Activated CD8-positive, alpha-beta T cell treated with anti-CD3 and anti-CD28 coated beads for 36 hours (primary cell): ENCODE measurements at regions not wholly inside any gene's neighbourhood (a gene's known extent, or its start where the extent isn't known, plus 50 kb on each side); places are given as distances from the start of the nearest gene placed in this dataset.

Experiments used
- ATAC-seq: fragments of 200-7000 bp; cut with Tn5 transposase; one replicate; pipeline ENCODE4 v1.10.0; 2021; ENCODE audit warnings: mild to moderate bottlenecking, moderate library complexity
- CTCF ChIA-PET: fragments of 350-600 bp; sonication (Branson Sonifier 250); formaldehyde crosslinking; loops from one replicate; lab custom pipeline; 2021; ENCODE audit warnings: antibody characterized with exemption; lab: Charles Lee
- POLR2A ChIA-PET: fragments of 350-600 bp; sonication (Branson Sonifier 250); formaldehyde crosslinking; loops from one replicate; lab custom pipeline; 2021; ENCODE audit warnings: antibody characterized with exemption; lab: Charles Lee
- DNase-seq: peaks from one replicate; pipeline ENCODE4 v3.0.0-alpha.2; 2020
- H3K27ac Mint-ChIP-seq: one replicate; pipeline ENCODE4 v1.8.0; 2021; ENCODE audit warnings: mild to moderate bottlenecking, mixed read lengths
- H3K27me3 Mint-ChIP-seq: one replicate; pipeline ENCODE4 v1.8.0; 2021; ENCODE audit warnings: mixed read lengths
- H3K36me3 Mint-ChIP-seq: one replicate; pipeline ENCODE4 v1.8.0; 2021; ENCODE audit warnings: low read depth, mixed read lengths
- H3K4me1 Mint-ChIP-seq: one replicate; pipeline ENCODE4 v1.8.0; 2021; ENCODE audit warnings: low read depth, mixed read lengths
- H3K4me3 Mint-ChIP-seq: one replicate; pipeline ENCODE4 v1.8.0; 2021; ENCODE audit warnings: mild to moderate bottlenecking, moderate library complexity, mixed read lengths
- H3K9me3 Mint-ChIP-seq: one replicate; pipeline ENCODE4 v1.8.0; 2021; ENCODE audit warnings: mixed read lengths
- intact Hi-C: fragments of 100-400 bp; cut with micrococcal nuclease; formaldehyde crosslinking; loops from one replicate; pipeline ENCODE4 v1.10.0; 2022
- TF ChIP-seq, protein P1 (sequence below): fragments of 200-600 bp; IDR thresholded peaks from one replicate; pipeline ENCODE4 v1.8.0; 2022; ENCODE audit warnings: antibody characterized with exemption, mild to moderate bottlenecking

DNA sequence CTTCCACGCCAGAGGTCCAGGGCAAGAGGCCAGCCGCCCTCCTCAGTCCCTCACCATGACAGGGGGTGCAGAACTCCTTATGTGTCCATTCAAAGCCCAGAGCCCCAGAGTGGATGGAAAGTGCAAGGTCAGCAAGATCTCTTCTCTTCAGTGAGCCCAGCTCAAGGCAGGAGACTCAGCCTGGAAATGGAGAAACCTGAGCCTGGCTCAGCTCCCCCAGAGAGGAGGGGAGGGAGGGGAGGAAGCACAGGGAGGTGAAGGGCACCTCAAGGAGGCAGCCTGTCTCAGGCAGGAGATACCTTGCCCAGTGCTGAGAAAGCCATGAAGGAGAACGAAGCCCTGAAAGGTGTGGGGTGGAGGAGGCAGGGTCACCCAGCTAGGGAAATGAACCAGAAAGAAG, 121.8 kb upstream of the PJA1 start:
- intact Hi-C loops: loop anchor here (10.0 kb wide), 1 partner anchor 462 kb away; the partner anchor contains the start of gene EFNB1
- Mint-ChIP-seq H3K4me3 (no peak overlapping the region), H3K9me3 (no peaks in the 10 kb centered on the region), H3K27me3 (no peaks in the 10 kb centered on the region), H3K27ac (no peak overlapping the region), H3K36me3 (no peaks in the 10 kb centered on the region), H3K4me1 (no peaks in the 10 kb centered on the region)
- TF ChIP-seq, protein P1, sequence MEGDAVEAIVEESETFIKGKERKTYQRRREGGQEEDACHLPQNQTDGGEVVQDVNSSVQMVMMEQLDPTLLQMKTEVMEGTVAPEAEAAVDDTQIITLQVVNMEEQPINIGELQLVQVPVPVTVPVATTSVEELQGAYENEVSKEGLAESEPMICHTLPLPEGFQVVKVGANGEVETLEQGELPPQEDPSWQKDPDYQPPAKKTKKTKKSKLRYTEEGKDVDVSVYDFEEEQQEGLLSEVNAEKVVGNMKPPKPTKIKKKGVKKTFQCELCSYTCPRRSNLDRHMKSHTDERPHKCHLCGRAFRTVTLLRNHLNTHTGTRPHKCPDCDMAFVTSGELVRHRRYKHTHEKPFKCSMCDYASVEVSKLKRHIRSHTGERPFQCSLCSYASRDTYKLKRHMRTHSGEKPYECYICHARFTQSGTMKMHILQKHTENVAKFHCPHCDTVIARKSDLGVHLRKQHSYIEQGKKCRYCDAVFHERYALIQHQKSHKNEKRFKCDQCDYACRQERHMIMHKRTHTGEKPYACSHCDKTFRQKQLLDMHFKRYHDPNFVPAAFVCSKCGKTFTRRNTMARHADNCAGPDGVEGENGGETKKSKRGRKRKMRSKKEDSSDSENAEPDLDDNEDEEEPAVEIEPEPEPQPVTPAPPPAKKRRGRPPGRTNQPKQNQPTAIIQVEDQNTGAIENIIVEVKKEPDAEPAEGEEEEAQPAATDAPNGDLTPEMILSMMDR: no peak
- no peak for DNase-seq
- CTCF ChIA-PET: interaction anchor here (2.9 kb wide), 1 partner anchor 459 kb away, joined by 10 read pairs; no protein-coding TSS in a partner anchor
- ATAC-seq: no peak
- POLR2A ChIA-PET: no interaction called here

DNA sequence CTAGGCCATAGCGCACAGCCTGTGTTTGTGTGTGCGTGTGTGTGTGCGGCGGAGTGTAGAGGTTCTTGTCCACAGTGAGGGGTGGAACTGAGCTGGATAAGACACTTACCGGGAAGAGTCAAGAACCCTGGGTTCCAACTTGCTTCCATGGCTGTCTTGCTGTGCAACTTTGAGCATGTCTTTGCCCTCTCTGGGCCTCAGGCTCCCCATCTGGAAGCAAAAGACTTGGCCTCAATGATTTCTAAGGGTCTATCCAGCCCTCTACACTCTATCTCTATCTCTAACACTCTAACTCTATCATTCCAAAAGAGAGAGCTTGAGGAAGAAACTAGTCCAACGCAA, 121.3 kb upstream of the PJA1 start:
- no peaks in the 10 kb centered on the region for H3K9me3 Mint-ChIP-seq
- H3K36me3 Mint-ChIP-seq: no peaks in the 10 kb centered on the region
- CTCF ChIA-PET: interaction anchor here (2.9 kb wide), 1 partner anchor 459 kb away, joined by 10 read pairs; no protein-coding TSS in a partner anchor
- ATAC-seq: no peak
- no peak overlapping the region for H3K27ac Mint-ChIP-seq
- TF ChIP-seq, protein P1: no peak
- no peaks in the 10 kb centered on the region for H3K27me3 Mint-ChIP-seq
- POLR2A ChIA-PET: no interaction called here
- H3K4me1 Mint-ChIP-seq: no peaks in the 10 kb centered on the region
- DNase-seq: no peak
- H3K4me3 Mint-ChIP-seq: no peak overlapping the region
- intact Hi-C loops: loop anchor here (10.0 kb wide), 1 partner anchor 462 kb away; the partner anchor contains the start of gene EFNB1

DNA sequence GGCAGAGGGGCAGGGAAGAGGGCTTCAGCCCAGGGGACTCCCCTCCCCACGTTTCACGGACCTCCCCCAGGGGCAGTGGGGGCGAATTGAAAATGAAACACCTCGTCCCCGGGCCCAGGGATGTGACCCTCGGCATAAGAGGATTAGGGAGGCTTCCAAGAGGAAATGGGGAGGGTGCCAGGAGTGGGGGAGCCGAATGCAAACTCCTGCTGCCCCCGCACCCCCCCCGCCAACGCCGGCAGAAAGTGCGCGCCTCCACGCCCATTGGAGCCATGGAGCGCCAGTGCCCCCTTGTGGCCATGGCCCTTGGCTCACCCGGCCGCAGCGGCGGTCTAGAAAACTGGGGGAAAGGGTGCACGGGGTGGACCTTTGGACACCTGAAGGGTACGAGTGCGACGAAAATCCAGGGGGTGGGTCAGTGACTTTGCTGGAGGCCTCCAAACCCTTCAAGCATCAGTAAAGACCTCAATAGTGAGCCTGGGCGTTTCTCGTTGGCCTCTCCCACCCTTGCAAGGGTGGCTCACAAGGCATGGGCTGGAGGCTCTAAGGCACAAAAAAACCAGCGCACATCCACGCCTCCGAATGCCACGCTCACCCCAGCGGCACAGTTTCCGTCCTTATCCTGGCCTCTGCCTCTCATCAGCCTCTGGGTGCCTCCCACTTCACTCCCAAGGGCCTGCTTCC, 120.8 kb upstream of the PJA1 start:
- intact Hi-C loops: loop anchor here (10.0 kb wide), 1 partner anchor 461 kb away; the partner anchor contains the start of gene EFNB1
- Mint-ChIP-seq H3K27ac (no peak overlapping the region), H3K36me3 (no peaks in the 10 kb centered on the region), H3K9me3 (no peaks in the 10 kb centered on the region), H3K27me3 (no peaks in the 10 kb centered on the region), H3K4me3 (no peak overlapping the region), H3K4me1 (no peaks in the 10 kb centered on the region)
- CTCF ChIA-PET: interaction anchor here (1.1 to 2.1 kb wide), 2 partner anchors 67 to 458 kb away, joined by 3 to 5 read pairs; no protein-coding TSS in a partner anchor
- DNase-seq (peak; percentile 53), ATAC-seq (peak; percentile 84)
- POLR2A ChIA-PET: no interaction called here
- TF ChIP-seq, protein P1: peak; percentile 77

DNA sequence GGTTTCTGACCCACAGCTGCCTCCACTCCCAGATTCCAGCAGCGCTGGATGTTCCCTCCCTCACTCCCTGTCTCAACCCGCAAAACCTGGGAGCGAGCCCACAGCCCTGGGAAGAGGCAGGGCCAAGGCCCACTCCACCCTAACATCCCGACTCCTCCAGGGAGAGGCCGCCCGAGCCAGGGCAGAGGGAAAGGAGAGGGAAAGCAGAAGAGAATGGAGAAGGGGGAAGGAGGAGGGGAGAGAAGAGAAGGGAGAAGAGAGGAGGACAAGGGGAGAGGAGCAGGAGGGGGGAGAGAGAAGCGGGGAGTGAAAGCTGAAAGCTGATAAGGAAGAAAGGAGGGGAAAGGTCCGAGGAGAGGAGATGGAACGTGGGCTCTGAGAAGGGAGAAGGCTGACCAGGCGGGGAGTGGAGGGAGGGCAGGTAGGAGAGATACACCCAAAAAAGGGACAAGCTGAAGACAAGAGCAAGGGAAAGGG, 120.2 kb upstream of the PJA1 start:
- Mint-ChIP-seq H3K4me3 (no peak overlapping the region), H3K4me1 (no peaks in the 10 kb centered on the region), H3K27me3 (no peaks in the 10 kb centered on the region), H3K9me3 (no peaks in the 10 kb centered on the region), H3K36me3 (no peaks in the 10 kb centered on the region), H3K27ac (no peak overlapping the region)
- POLR2A ChIA-PET: no interaction called here
- intact Hi-C loops: loop anchor here (10.0 kb wide), 1 partner anchor 461 kb away; the partner anchor contains the start of gene EFNB1
- DNase-seq (no peak), ATAC-seq (no peak)
- TF ChIP-seq, protein P1: no peak
- CTCF ChIA-PET: interaction anchor here (1.1 to 2.1 kb wide), 2 partner anchors 67 to 458 kb away, joined by 3 to 5 read pairs; no protein-coding TSS in a partner anchor

DNA sequence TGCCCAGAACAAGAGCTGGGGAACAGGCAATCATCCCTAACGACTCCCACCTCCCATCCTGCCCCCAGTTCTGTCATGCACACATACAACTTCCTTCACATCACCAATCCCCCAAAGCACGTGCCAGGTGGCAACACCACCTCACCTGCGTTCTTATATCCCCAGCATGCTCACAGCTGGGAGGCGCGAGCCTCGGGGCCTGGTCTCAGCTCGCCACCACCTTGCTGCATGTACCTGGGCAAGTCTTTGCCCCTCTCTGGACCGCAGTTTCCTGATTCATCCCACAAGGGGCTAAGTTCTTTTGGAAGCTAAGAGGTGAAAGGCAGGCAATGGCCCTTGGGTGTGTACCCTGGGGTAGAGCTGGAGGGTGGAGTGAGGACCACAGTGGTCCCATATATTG, 119.2 kb upstream of the PJA1 start:
- ChIA-PET CTCF (interaction anchor here (2.1 kb wide), 1 partner anchor 457 kb away, joined by 5 read pairs; no protein-coding TSS in a partner anchor), POLR2A (interaction anchor here (0.6 kb wide), 1 partner anchor 21 kb away, joined by 3 read pairs; no protein-coding TSS in a partner anchor)
- H3K4me1 Mint-ChIP-seq: no peaks in the 10 kb centered on the region
- no peaks in the 10 kb centered on the region for H3K9me3 Mint-ChIP-seq
- H3K27me3 Mint-ChIP-seq: no peaks in the 10 kb centered on the region
- no peaks in the 10 kb centered on the region for H3K36me3 Mint-ChIP-seq
- TF ChIP-seq, protein P1: no peak
- no peak for ATAC-seq
- H3K27ac Mint-ChIP-seq: no peak overlapping the region
- no peak overlapping the region for H3K4me3 Mint-ChIP-seq
- intact Hi-C loops: loop anchor here (10.0 kb wide), 1 partner anchor 460 kb away; the partner anchor contains the start of gene EFNB1
- DNase-seq: no peak
